ENCODE measurements at regions not wholly inside any gene's neighbourhood (a gene's known extent, or its start where the extent isn't known, plus 50 kb on each side); places are given as distances from the start of the nearest gene placed in this dataset.

DNA sequence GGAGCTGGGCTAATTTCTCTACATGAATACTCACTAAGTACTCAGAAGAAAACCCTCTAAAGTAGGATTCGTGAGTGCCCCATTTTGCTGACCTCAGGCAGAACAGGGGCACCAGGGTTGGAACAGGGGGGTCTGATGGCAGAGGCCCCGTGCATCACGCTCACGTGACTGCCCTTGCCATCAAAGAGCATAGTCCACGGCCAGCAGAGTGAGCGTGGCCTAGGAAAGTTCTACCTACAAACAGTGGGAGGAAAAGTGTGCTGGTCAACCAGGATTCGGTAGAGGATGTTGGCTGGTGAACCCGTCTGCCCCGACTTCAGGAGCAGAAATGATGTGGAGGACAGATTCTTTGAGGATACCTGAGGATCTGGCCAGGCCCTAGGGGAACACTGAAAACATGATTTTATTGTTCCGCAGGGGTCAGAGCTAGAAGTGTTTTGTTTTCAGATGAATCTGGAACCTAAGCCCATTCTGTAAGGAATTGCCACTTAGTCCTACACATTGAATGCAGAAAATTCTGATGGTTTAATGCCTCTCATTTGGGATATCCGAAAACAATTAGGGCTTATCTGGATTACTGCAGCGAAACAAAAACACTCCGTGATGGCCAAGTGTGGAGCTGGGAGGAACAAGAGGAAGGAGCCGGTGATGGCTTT is 138.8 kb upstream of the SHH start:
- DNase-seq (ENCODE audit: low read depth): no peak
- TF ChIP-seq, protein P1, sequence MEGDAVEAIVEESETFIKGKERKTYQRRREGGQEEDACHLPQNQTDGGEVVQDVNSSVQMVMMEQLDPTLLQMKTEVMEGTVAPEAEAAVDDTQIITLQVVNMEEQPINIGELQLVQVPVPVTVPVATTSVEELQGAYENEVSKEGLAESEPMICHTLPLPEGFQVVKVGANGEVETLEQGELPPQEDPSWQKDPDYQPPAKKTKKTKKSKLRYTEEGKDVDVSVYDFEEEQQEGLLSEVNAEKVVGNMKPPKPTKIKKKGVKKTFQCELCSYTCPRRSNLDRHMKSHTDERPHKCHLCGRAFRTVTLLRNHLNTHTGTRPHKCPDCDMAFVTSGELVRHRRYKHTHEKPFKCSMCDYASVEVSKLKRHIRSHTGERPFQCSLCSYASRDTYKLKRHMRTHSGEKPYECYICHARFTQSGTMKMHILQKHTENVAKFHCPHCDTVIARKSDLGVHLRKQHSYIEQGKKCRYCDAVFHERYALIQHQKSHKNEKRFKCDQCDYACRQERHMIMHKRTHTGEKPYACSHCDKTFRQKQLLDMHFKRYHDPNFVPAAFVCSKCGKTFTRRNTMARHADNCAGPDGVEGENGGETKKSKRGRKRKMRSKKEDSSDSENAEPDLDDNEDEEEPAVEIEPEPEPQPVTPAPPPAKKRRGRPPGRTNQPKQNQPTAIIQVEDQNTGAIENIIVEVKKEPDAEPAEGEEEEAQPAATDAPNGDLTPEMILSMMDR (IDR thresholded peaks at IDR 0.05; ENCODE audit: low read depth, low read length, missing control alignments): no peak
- H3K4me3 ChIP-seq (ENCODE audit: low read depth, low read length): no peak overlapping the region
- in situ Hi-C loops (cut with HindIII; ENCODE audit: low sequenced_read_pairs): no loop called here

DNA sequence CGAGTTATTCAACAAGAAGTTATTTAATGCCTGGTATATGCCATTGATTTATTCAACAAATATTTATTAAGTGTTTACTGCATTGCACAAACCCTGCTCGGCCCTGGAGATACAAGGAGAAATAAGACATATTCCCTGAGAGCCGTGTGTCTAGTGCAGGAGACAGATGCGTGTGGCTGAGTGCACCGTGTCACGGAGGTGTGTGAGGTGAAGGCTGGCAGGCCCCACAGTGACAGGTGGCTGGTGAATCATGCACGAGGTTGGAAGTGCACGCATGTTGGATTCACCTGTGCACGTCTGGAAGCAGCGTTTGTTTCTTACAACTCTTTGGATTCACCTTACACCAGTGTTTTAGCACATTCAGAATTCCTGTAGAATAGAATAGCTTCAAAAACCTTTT is 136.6 kb upstream of the SHH start:
- DNase-seq (ENCODE audit: low read depth): no peak
- in situ Hi-C loops (cut with HindIII; ENCODE audit: low sequenced_read_pairs): no loop called here
- TF ChIP-seq, protein P1 (IDR thresholded peaks at IDR 0.05; ENCODE audit: low read depth, low read length, missing control alignments): no peak
- no peak overlapping the region for H3K4me3 ChIP-seq (ENCODE audit: low read depth, low read length)

DNA sequence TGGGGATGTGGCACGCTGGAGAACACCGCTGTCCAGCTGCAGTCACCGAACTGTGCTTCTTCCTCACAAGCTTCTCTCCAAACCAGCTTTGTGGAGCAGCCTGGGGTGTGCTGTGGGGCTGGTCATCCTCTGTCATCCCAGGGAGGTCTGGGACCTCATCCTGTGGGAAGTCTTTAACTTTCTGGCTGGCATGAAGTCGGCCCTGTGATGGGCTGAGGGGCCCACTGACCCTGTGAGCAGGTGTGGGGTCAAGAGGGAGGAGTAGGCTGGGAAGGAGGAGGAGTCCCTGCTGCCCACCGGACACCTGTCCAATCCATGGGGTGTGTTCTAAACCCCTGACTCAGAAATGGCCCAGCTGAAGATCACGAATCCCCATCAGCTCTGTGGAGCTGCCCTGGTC is 136.2 kb upstream of the SHH start:
- no peak overlapping the region for H3K4me3 ChIP-seq (ENCODE audit: low read depth, low read length)
- no peak for DNase-seq (ENCODE audit: low read depth)
- TF ChIP-seq, protein P1 (IDR thresholded peaks at IDR 0.05; ENCODE audit: low read depth, low read length, missing control alignments): no peak
- in situ Hi-C loops (cut with HindIII; ENCODE audit: low sequenced_read_pairs): no loop called here

DNA sequence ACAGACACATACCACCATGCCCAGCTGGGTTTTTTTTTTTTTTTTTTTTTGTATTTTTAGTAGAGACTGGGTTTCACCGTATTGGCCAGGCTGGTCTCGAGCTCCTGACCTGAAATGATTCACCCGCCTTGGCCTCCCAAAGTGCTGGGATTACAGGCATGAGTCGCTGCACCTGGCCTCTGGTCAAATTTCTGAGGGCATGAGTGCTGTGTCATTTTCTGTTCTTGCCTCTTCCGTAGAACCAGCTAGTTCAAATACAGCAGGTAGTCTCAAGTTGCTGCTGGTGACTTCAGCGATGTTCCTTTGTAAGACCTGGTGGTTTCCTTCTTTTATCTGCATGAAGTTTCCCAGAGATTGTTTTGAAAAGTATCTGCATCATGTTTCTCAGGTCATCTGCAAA is 134.8 kb upstream of the SHH start:
- in situ Hi-C loops (cut with HindIII; ENCODE audit: low sequenced_read_pairs): no loop called here
- no peak overlapping the region for H3K4me3 ChIP-seq (ENCODE audit: low read depth, low read length)
- TF ChIP-seq, protein P1 (IDR thresholded peaks at IDR 0.05; ENCODE audit: low read depth, low read length, missing control alignments): no peak
- DNase-seq (ENCODE audit: low read depth): no peak

DNA sequence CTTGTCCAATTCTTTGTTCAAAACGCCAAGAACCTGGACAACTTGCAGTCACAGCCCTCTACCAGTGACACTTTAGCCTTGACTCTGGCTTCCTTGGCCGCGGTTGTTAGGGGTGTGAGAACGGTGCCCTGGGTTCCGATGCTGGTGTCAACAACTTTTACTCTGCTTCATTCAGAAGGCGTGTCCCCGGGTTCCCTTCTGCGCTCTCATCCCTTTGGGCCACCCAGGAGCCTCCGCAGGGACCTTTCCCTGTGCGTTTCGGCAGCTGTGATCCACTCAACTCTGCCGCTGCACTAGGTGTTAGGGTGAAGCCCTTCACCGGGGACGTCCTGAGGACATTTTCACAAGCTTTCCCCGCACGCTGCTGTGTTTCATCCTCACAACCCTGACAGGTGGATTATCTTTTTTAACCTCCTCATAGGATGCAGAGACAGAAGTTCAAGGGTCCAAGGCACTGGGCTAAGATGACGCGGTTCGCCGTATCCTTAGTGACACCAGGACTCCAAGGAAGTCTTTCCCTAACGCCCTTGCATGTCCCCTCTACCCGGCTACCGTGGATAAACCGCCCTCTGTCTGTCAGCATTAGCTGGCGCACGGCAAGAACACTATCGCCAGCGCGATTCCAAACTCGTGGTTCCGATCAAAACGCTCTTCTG is 133.5 kb upstream of the SHH start:
- in situ Hi-C loops (cut with HindIII; ENCODE audit: low sequenced_read_pairs): no loop called here
- TF ChIP-seq, protein P1 (IDR thresholded peaks at IDR 0.05; ENCODE audit: low read depth, low read length, missing control alignments): no peak
- no peak for DNase-seq (ENCODE audit: low read depth)
- H3K4me3 ChIP-seq (ENCODE audit: low read depth, low read length): no peak overlapping the region

DNA sequence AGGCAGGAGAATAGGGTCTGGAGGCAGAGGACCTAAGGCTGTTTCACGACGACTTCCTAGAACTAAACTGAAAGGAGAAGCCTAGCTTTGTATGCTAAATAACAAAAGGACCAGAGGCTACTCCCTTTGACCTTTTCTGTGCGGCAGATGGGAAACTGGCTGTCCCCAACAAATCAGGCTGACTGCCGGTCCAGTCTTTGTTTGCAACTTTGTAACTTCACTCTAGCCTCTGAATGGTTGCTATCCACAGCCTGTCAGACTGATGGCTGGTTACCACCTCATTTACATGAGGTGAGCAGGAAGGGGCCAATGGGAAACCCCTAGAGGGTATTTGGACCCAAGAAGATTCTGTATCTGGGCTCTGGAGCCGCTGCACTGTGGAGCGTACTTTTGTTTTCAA is 132.6 kb upstream of the SHH start:
- TF ChIP-seq, protein P1 (IDR thresholded peaks at IDR 0.05; ENCODE audit: low read depth, low read length, missing control alignments): no peak
- no peak for DNase-seq (ENCODE audit: low read depth)
- in situ Hi-C loops (cut with HindIII; ENCODE audit: low sequenced_read_pairs): no loop called here
- H3K4me3 ChIP-seq (ENCODE audit: low read depth, low read length): no peak overlapping the region

Measured in astrocyte of the cerebellum (primary cell).